ENCODE measurements at regions not wholly inside any gene's neighbourhood (a gene's known extent, or its start where the extent isn't known, plus 50 kb on each side); places are given as distances from the start of the nearest gene placed in this dataset.

DNA sequence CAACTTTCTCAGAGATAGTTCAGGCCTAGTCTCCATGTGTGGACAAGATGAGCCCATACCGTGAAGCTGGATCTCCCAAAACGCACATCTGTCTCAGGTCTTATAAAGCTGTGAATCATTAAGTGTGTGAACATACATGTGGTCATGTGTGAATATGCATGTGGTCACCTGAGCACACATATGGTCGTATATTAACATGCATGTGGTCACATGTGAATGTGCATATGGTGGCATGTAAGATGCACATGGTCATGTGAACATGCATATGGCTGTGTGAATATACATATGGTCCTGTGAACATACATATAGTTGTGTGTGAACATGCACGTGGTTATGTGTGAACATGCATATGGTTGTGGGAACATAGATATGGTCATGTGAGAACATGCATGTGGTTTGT lies 172.5 kb upstream of the PZP start:
- TF ChIP-seq, protein P1, sequence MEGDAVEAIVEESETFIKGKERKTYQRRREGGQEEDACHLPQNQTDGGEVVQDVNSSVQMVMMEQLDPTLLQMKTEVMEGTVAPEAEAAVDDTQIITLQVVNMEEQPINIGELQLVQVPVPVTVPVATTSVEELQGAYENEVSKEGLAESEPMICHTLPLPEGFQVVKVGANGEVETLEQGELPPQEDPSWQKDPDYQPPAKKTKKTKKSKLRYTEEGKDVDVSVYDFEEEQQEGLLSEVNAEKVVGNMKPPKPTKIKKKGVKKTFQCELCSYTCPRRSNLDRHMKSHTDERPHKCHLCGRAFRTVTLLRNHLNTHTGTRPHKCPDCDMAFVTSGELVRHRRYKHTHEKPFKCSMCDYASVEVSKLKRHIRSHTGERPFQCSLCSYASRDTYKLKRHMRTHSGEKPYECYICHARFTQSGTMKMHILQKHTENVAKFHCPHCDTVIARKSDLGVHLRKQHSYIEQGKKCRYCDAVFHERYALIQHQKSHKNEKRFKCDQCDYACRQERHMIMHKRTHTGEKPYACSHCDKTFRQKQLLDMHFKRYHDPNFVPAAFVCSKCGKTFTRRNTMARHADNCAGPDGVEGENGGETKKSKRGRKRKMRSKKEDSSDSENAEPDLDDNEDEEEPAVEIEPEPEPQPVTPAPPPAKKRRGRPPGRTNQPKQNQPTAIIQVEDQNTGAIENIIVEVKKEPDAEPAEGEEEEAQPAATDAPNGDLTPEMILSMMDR (IDR thresholded peaks at IDR 0.05; ENCODE audit: insufficient read depth, low read depth, low read length) = no peak
- no peak overlapping the region for H3K4me3 ChIP-seq (ENCODE audit: low read depth, low read length)
- no peak for DNase-seq (ENCODE audit: low read depth)

DNA sequence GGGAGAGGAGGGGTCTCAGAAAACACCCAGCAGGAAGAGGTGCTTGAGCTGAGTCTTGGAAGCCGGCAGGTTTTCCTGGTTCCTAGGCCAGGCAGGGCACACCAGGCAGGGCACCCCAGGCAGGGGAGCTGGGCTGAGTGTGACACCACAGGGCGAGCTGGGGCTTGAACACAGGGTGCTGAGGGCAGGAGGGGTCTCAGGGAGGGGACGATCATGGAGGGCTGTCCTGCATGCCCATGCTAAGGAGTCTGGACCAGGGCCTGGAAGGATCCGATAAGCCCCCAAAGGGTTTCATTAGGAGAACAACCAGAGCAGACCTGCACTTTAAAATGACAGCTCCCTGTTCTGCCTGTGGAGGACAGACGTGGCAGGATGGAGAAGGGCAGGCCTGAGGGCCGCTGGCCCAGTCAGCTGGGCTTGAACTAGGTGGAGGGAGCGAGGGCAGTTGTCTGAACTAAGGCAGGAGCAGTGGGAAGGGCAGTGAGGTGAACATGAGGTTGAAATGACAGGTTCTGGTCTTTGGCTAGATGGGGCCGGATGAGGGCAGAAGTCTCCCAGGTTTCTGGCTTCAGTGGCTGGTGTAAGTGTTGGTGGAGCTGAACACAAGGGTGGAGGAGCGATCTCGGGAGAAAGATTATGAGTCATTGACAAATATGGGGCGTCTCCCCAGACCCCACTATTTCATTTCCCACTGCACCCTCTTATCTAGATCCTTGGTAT lies 171.0 kb upstream of the PZP start:
- no peak for DNase-seq (ENCODE audit: low read depth)
- no peak overlapping the region for H3K4me3 ChIP-seq (ENCODE audit: low read depth, low read length)
- TF ChIP-seq, protein P1 (IDR thresholded peaks at IDR 0.05; ENCODE audit: insufficient read depth, low read depth, low read length) = no peak

DNA sequence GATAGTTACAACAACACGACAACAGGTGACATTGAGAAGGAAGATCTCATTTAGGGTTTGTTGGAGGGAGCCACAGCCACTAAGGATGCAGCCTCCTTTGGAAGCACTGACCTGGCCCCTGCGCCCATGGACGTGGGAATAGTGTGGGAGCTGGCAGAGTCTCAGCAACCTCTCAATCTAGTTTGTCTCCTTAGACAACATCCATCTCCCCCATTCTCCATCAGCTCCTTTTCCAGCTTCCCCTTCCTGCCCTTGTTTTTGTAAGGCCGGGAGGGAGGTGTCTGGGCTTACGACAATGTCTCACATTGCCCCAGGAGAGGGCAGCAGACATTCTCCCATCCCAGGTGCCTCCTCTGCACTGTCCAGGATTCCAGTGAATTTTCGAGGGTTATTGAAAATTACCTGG lies 170.2 kb upstream of the PZP start:
- peak; percentile 7 for DNase-seq (ENCODE audit: low read depth)
- TF ChIP-seq, protein P1 (IDR thresholded peaks at IDR 0.05; ENCODE audit: insufficient read depth, low read depth, low read length) = peak; percentile 36
- H3K4me3 ChIP-seq (ENCODE audit: low read depth, low read length) = no peak overlapping the region

DNA sequence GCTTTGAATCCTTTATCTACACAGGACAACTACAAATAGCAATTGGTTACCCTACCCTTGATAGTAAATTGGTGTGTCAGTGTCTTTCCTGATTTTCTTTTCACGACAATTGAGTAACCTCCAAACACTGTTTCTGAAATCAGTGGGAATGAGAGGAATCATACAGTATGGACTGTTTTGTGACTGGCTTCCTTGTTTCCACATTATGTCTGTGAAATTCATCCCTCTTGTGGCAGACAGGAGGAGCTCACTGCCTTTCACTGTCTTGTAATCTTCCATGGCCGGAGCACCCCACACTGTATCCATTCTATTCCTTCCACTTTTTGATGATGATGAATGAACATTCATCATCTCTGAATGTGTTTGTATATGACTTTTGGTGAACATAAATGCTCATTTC lies 164.0 kb upstream of the PZP start:
- DNase-seq (ENCODE audit: low read depth) = peak; percentile 34
- TF ChIP-seq, protein P1 (IDR thresholded peaks at IDR 0.05; ENCODE audit: insufficient read depth, low read depth, low read length) = peak; percentile 45
- H3K4me3 ChIP-seq (ENCODE audit: low read depth, low read length) = no peak overlapping the region

DNA sequence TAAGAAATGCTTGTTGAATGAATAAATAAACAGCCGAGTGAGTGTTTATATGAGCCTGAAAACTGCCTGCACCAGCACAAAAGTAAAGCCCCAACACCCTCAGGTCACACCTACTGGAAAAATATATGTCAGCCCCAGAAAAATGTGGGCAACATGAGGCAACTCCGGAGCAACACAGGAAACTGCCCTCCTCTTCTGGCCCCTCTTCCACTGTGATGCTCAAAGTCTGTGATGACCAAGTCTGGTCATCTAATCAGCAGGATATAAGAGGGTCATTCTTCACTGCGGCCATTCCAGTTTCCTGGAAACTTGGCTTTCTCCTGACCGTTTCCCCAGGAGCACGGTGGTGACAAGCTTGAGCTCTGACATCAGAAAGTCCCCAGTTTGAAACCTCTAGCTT lies 159.6 kb upstream of the PZP start:
- H3K4me3 ChIP-seq (ENCODE audit: low read depth, low read length) = no peak overlapping the region
- DNase-seq (ENCODE audit: low read depth) = peak; percentile 10

DNA sequence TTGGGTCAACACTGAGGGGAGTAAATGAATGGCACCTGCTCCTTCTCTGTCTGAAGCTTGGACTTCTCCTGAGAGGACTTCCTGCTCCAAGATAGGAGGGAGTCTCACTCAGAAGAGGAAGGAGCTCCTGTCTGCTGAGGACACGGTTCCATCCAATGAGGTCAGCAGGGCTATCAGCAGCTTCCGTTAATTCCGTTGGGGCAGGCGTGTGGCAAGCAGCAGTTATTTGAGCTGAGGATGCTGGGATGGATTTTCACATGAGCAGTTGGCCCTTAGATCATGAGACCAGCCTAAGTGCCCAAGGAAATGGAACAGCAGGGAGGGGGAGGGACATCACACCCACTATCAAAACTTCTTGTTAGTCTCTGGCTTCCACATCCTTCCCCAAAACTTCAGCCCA lies 159.0 kb upstream of the PZP start:
- TF ChIP-seq, protein P1 (IDR thresholded peaks at IDR 0.05; ENCODE audit: insufficient read depth, low read depth, low read length) = no peak
- no peak for DNase-seq (ENCODE audit: low read depth)
- no peak overlapping the region for H3K4me3 ChIP-seq (ENCODE audit: low read depth, low read length)

More for the DNA sequence above, 159.6 kb upstream of the PZP start:
- TF ChIP-seq, protein P1 (IDR thresholded peaks at IDR 0.05; ENCODE audit: insufficient read depth, low read depth, low read length) = no peak

DNA sequence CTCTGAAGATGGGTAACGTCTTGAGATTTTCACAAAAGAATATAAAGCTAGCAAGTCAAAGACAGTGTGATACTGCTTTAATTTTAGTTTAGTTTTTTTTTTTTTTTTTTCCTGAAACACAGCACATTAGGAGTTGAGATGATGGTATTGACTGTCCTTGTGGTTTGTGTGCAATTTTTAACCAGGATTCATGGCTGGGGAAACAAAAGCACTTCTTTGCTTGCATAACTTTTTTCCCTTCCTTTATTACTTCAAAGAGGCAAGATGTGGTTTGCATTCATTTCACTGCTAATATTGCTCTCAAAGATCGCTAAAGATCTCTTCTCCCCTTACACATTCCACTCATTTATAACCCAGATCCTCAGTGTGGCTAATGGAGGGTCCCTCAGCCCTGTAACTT lies 157.1 kb upstream of the PZP start:
- H3K4me3 ChIP-seq (ENCODE audit: low read depth, low read length) = no peak overlapping the region
- DNase-seq (ENCODE audit: low read depth) = peak; percentile 36
- TF ChIP-seq, protein P1 (IDR thresholded peaks at IDR 0.05; ENCODE audit: insufficient read depth, low read depth, low read length) = no peak

Data from fibroblast of villous mesenchyme (primary cell).